ENCODE measurements at regions not wholly inside any gene's neighbourhood (a gene's known extent, or its start where the extent isn't known, plus 50 kb on each side); places are given as distances from the start of the nearest gene placed in this dataset.

DNA sequence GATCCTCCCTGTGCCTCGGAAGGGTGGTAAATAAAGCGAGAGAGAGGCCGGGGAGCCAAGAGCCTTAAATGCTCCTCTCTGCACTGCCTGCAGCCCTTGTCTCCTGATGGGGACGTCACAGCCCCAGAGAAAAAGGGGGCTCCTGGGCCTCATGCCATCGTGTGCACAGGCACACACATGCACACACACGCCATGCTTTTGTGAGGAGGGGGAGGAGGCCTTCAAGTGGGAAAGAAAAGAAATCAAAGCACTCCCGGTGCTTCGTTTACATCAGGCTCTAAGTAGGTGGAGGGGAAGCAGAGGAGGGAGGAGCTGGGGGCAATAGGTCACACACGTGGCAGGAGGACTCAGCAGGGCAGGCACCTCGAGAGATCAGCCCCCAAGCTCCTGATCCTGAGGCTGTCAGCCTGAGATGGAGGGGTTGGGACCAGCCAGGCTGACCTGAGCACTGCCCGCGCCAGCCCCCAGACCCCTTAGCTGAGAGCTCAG lies 68.2 kb upstream of the NECTIN1 start:
- TF ChIP-seq, protein P1, sequence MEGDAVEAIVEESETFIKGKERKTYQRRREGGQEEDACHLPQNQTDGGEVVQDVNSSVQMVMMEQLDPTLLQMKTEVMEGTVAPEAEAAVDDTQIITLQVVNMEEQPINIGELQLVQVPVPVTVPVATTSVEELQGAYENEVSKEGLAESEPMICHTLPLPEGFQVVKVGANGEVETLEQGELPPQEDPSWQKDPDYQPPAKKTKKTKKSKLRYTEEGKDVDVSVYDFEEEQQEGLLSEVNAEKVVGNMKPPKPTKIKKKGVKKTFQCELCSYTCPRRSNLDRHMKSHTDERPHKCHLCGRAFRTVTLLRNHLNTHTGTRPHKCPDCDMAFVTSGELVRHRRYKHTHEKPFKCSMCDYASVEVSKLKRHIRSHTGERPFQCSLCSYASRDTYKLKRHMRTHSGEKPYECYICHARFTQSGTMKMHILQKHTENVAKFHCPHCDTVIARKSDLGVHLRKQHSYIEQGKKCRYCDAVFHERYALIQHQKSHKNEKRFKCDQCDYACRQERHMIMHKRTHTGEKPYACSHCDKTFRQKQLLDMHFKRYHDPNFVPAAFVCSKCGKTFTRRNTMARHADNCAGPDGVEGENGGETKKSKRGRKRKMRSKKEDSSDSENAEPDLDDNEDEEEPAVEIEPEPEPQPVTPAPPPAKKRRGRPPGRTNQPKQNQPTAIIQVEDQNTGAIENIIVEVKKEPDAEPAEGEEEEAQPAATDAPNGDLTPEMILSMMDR (conservative IDR thresholded peaks at IDR 0.05) = no peak
- Histone ChIP-seq H4K8ac (replicated peaks; ENCODE audit: insufficient read length, low read depth, low read length) (no peak overlapping the region), H3K14ac (ENCODE audit: insufficient read depth, low read length) (no peak overlapping the region), H4K91ac (ENCODE audit: insufficient read length, low read depth, low read length) (no peak overlapping the region), H2BK12ac (ENCODE audit: insufficient read length, low read depth, low read length) (no peak overlapping the region), H4K5ac (ENCODE audit: insufficient read length, low read depth, low read length) (no peak overlapping the region), H2BK120ac (ENCODE audit: low read depth, low read length, poor library complexity, severe bottlenecking) (no peak overlapping the region), H3K9me3 (ENCODE audit: control insufficient read depth, low read depth, low read length) (no peaks in the 10 kb centered on the region), H4K20me1 (ENCODE audit: control insufficient read depth, insufficient read depth, insufficient read length) (no peaks in the 10 kb centered on the region), H2AK5ac (ENCODE audit: insufficient read length, low read length) (no peak overlapping the region), H3K4me1 (ENCODE audit: insufficient read depth, low read length) (peaks cover 8% of the 10 kb centered on the region; the same call in 1 of the 2 replicates), H3K9ac (ENCODE audit: extremely low read depth, insufficient read length, low read length) (no peak overlapping the region), H3K79me1 (ENCODE audit: insufficient read depth, low read depth, low read length, poor library complexity, severe bottlenecking) (no peaks in the 10 kb centered on the region), H3K4me2 (ENCODE audit: insufficient read depth, insufficient read length, low read length) (no peak overlapping the region), H3K23me2 (ENCODE audit: insufficient read length, low read depth, low read length, poor library complexity, severe bottlenecking) (no peaks in the 10 kb centered on the region), H2AFZ (ENCODE audit: low read length) (no peak overlapping the region), H3T11ph (ENCODE audit: low read length) (no peak overlapping the region), H3K79me2 (ENCODE audit: insufficient read depth, low read length) (no peaks in the 10 kb centered on the region), H3K27ac (ENCODE audit: insufficient read length, low read depth, low read length) (no peak overlapping the region), H3K23ac (ENCODE audit: insufficient read length, low read depth, low read length) (no peak overlapping the region), H2BK5ac (ENCODE audit: insufficient read length, low read length) (no peak overlapping the region), H3K4ac (ENCODE audit: low read depth, low read length) (no peak overlapping the region), H2BK20ac (ENCODE audit: low read depth, low read length, poor library complexity, severe bottlenecking) (no peak overlapping the region), H3K27me3 (ENCODE audit: insufficient read depth, low read length) (peaks cover 5% of the 10 kb centered on the region; the same call in 1 of the 2 replicates), H2BK15ac (ENCODE audit: low read depth, low read length) (no peak overlapping the region), H3K18ac (ENCODE audit: insufficient read length, low read depth, low read length) (no peak overlapping the region), H3K56ac (ENCODE audit: insufficient read length, low read depth, low read length) (no peak overlapping the region)
- Mint-ChIP-seq H3K27ac (0 out of 7 replicates have a peak overlapping the region, but pooled peaks of 1 of the 3 experiments have one; percentile 29), H3K9me3 (no peaks in the 10 kb centered on the region; a peak in 1 of 5 replicates), H3K36me3 (ENCODE audit: insufficient read depth in 1 of 3, low read depth in 3 of 3) (no peaks in the 10 kb centered on the region), H3K4me1 (peaks cover 66 to 72% of the 10 kb centered on the region in 2 experiments), H3K27me3 (ENCODE audit: low read depth) (peaks cover 95% of the 10 kb centered on the region), H3K4me3 (peak overlapping the region in 1 of 2 experiments; percentile 36; a peak in 1 of 5 replicates)
- no peak for DNase-seq
- no CpG with 5 or more reads among the region's 12 CpGs for whole genome bisulfite sequencing (ENCODE audit: extremely low coverage, insufficient read length, low lambda C conversion rate)
